ENCODE measurements at regions not wholly inside any gene's neighbourhood (a gene's known extent, or its start where the extent isn't known, plus 50 kb on each side); places are given as distances from the start of the nearest gene placed in this dataset. TPM values are rescaled to one million over a fixed set of nuclear protein-coding genes. Genes with fewer than 3 reads are reported as not detected.

DNA sequence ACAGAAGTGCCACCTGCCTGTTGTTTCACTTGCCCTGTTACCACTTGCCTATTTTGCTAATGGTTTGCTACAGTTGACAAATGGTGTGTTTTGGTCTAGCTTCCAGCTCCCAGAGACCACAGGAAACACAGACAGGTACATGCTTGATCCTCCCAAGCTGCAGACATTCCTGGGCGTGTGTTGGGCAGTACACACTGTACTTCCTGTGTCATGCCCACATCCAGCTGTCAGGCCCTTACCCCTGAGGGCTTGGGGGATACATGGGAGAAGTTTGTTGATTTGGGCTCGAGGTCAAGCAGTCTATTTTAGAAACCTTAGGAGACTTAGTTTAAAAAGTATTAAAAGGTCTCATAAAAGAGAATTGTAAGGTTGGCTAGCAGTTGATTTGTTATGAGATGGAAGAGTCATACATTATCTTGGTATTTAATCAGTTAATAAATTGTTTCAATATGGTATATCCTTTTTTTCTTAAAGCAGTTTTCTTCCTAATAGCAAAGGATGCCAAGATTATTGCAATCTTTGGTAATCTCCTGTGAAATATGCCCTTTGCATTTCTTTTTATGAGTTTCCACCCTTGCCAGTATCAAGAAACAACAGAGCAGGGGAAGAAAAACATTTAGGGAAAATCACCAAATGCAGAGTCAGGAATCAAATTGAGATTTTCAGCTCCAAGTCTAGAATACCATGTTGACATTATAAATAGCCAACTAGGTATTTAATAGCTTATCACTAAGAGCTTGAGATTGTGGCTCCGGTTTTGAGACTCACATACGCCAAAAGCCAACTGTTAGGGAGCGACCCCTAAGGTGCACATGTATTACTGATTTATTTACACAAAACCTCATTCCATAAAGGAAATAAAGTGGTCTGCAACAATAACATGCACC lies 52.3 kb upstream of the CD180 start:
- Histone ChIP-seq H3K9ac (ENCODE audit: low read depth in 1 of 2, low read length in 2 of 2) (no peak overlapping the region), H3K27me3 (ENCODE audit: control insufficient read depth in 4 of 4, insufficient read depth in 4 of 4, low read length in 3 of 4) (no peaks in the 10 kb centered on the region), H3K36me3 (ENCODE audit: control insufficient read depth in 4 of 4, insufficient read depth in 3 of 4, low read depth in 1 of 4, low read length in 3 of 4) (no peaks in the 10 kb centered on the region), H3K4me3 (ENCODE audit: low read depth in 1 of 3, low read length in 3 of 3) (no peak overlapping the region), H3K4me1 (ENCODE audit: control insufficient read depth in 4 of 4, insufficient read depth in 4 of 4, low read length in 3 of 4) (peaks cover 0 to 14% (median 3%) of the 10 kb centered on the region in 4 donors), H3K9me3 (ENCODE audit: control insufficient read depth in 4 of 4, low read length in 3 of 4) (no peaks in the 10 kb centered on the region), H3K27ac (ENCODE audit: low read depth in 1 of 2, low read length in 2 of 2) (no peak overlapping the region)
- 84% methylated on average over 5 of the region's 5 CpGs for WGBS
- TF ChIP-seq RAD21 (IDR thresholded peaks at IDR 0.05) (no peak), FOXA2 (IDR thresholded peaks at IDR 0.05) (no peak), HNF4A (conservative IDR thresholded peaks at IDR 0.05) (no peak), EGR1 (IDR thresholded peaks at IDR 0.05; ENCODE audit: low read depth in 2 of 2) (no peak)
- DNase-seq (ENCODE audit: low spot score) = no peak

DNA sequence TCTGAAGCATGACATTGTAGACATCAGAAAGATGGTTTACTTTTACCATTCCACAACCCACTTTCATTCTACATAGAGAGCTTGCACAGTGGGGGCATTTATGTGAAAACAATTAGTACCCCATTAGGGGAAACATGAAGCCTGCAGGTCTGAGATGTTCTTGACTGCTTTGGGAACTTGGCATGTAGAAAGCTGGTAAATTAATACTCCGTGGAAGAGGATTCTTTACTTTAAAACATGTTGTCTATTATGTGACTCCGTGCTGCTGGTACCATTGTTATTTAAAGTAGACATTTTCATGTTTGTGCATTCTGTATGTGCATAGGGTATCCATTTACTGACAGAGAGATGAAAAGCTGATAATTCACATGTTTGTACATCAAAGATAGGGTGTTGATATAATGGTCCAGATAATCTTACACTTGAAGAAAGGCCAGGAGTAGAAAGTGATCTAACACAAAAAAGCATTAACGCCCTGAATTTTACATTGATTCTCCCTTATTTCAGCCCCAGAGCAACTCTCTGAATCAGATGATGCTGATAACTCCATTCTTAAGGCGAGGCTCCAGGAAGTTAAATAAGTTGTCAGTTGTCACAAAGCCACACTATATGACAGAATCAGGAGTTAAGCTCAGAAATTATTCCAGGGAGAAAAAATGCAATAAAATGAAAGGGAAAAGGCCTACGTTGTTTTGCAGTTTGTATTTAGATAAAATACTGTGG lies 50.1 kb upstream of the CD180 start:
- H3K4me3 ChIP-seq (ENCODE audit: low read depth in 1 of 3, low read length in 3 of 3) = no peak overlapping the region
- no peak for DNase-seq (ENCODE audit: low spot score)
- no peak overlapping the region for H3K9ac ChIP-seq (ENCODE audit: low read depth in 1 of 2, low read length in 2 of 2)
- no peaks in the 10 kb centered on the region for H3K27me3 ChIP-seq (ENCODE audit: control insufficient read depth in 4 of 4, insufficient read depth in 4 of 4, low read length in 3 of 4)
- no peaks in the 10 kb centered on the region for H3K9me3 ChIP-seq (ENCODE audit: control insufficient read depth in 4 of 4, low read length in 3 of 4)
- TF ChIP-seq TAF1 (conservative IDR thresholded peaks at IDR 0.05) = no peak
- no peak for TF ChIP-seq RXRA (IDR thresholded peaks at IDR 0.05)
- no peak for TF ChIP-seq HNF4A (conservative IDR thresholded peaks at IDR 0.05)
- TF ChIP-seq, protein P1, sequence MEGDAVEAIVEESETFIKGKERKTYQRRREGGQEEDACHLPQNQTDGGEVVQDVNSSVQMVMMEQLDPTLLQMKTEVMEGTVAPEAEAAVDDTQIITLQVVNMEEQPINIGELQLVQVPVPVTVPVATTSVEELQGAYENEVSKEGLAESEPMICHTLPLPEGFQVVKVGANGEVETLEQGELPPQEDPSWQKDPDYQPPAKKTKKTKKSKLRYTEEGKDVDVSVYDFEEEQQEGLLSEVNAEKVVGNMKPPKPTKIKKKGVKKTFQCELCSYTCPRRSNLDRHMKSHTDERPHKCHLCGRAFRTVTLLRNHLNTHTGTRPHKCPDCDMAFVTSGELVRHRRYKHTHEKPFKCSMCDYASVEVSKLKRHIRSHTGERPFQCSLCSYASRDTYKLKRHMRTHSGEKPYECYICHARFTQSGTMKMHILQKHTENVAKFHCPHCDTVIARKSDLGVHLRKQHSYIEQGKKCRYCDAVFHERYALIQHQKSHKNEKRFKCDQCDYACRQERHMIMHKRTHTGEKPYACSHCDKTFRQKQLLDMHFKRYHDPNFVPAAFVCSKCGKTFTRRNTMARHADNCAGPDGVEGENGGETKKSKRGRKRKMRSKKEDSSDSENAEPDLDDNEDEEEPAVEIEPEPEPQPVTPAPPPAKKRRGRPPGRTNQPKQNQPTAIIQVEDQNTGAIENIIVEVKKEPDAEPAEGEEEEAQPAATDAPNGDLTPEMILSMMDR (IDR thresholded peaks at IDR 0.05; ENCODE audit: low read depth, low read length, missing input control) = no peak
- WGBS = 72% methylated on average over 5 of the region's 5 CpGs
- H3K27ac ChIP-seq (ENCODE audit: low read depth in 1 of 2, low read length in 2 of 2) = no peak overlapping the region
- H3K36me3 ChIP-seq (ENCODE audit: control insufficient read depth in 4 of 4, insufficient read depth in 3 of 4, low read depth in 1 of 4, low read length in 3 of 4) = no peaks in the 10 kb centered on the region
- H3K4me1 ChIP-seq (ENCODE audit: control insufficient read depth in 4 of 4, insufficient read depth in 4 of 4, low read length in 3 of 4) = peaks cover 0 to 18% (median 6%) of the 10 kb centered on the region in 4 donors

Small RNA genes in the stretch of these regions (small RNA-seq; reads per million reads assigned to genes)
- gene AC024581.2 (not detected), gene RNU6-1232P (not detected)

All from liver (tissue), 9 donors.